GM23248 (cell line): ENCODE measurements at regions not wholly inside any gene's neighbourhood (a gene's known extent, or its start where the extent isn't known, plus 50 kb on each side); places are given as distances from the start of the nearest gene placed in this dataset.

Source experiments
- DNase-seq: peaks from one replicate; pipeline ENCODE4 v3.0.0-alpha.2; 2015
- H2AFZ ChIP-seq: fragments of 200-600 bp; sonication (generic); 2 replicates; pipeline ENCODE4 v1.6.1; 2016; ENCODE audit warnings: antibody characterized with exemption
- H3F3A ChIP-seq: fragments of 200-600 bp; sonication (generic); 2 replicates; pipeline ENCODE4 v1.6.1; 2016; ENCODE audit warnings: mild to moderate bottlenecking, antibody characterized with exemption, mixed run types; ENCODE audit not compliant: insufficient read depth
- H3K27ac ChIP-seq: fragments of 200-600 bp; sonication (generic); 2 replicates; pipeline ENCODE4 v1.5.1; 2016; ENCODE audit warnings: mild to moderate bottlenecking
- H3K27me3 ChIP-seq: fragments of 200-600 bp; sonication (generic); replicated peaks from 2 replicates; pipeline ENCODE4 v1.6.1; 2016; ENCODE audit warnings: mild to moderate bottlenecking; ENCODE audit not compliant: insufficient read depth
- H3K36me3 ChIP-seq: fragments of 200-600 bp; sonication (generic); 2 replicates; pipeline ENCODE4 v1.6.1; 2016; ENCODE audit warnings: low read depth, mild to moderate bottlenecking
- H3K4me1 ChIP-seq: fragments of 200-600 bp; sonication (generic); 2 replicates; pipeline ENCODE4 v1.6.1; 2016; ENCODE audit warnings: mild to moderate bottlenecking; ENCODE audit not compliant: insufficient read depth
- H3K4me2 ChIP-seq: fragments of 200-600 bp; sonication (generic); one replicate; pipeline ENCODE4 v1.6.1; 2016; ENCODE audit warnings: mild to moderate bottlenecking; ENCODE audit not compliant: unreplicated experiment
- H3K4me3 ChIP-seq: fragments of 200-600 bp; sonication (generic); 2 replicates; pipeline ENCODE4 v1.5.1; 2016; ENCODE audit warnings: mild to moderate bottlenecking
- H3K79me2 ChIP-seq: fragments of 200-600 bp; sonication (generic); 2 replicates; pipeline ENCODE4 v1.6.1; 2016; ENCODE audit warnings: mild to moderate bottlenecking; ENCODE audit not compliant: insufficient read depth
- H3K9ac ChIP-seq: fragments of 200-600 bp; sonication (generic); 2 replicates; pipeline ENCODE4 v1.6.1; 2016; ENCODE audit warnings: mild to moderate bottlenecking
- H3K9me2 ChIP-seq: fragments of 200-600 bp; sonication (generic); 2 replicates; pipeline ENCODE4 v1.6.1; 2016; ENCODE audit warnings: mixed run types, mild to moderate bottlenecking, moderate library complexity; ENCODE audit not compliant: insufficient read depth
- H3K9me3 ChIP-seq: fragments of 200-600 bp; sonication (generic); one replicate; pipeline ENCODE4 v1.6.1; 2017; ENCODE audit warnings: low read depth
- H4K20me1 ChIP-seq: fragments of 200-600 bp; sonication (generic); 2 replicates; pipeline ENCODE4 v1.6.0; 2016; ENCODE audit not compliant: insufficient read depth
- EZH2 ChIP-seq: fragments of 200-600 bp; sonication (generic); IDR thresholded peaks from 2 replicates; pipeline ENCODE4 v1.6.1; 2018; ENCODE audit warnings: antibody characterized with exemption, mild to moderate bottlenecking; ENCODE audit not compliant: insufficient read depth, poor library complexity, severe bottlenecking
- EZH2phosphoT487 ChIP-seq: fragments of 200-600 bp; sonication (generic); IDR thresholded peaks from 2 replicates; pipeline ENCODE4 v1.6.1; 2018; ENCODE audit warnings: antibody characterized with exemption, moderate library complexity, mild to moderate bottlenecking, low read depth; ENCODE audit not compliant: insufficient read depth
- WGBS, 2 experiments: methylation state at CpG; one replicate each; pipeline ENCODE4 v1.1.6; 2015 to 2017; ENCODE audit warnings: low lambda C conversion rate in 2 of 2, low coverage in 1 of 2; ENCODE audit errors: missing lambda C conversion rate in 2 of 2; 5-methylcytosine and 5-hydroxymethylcytosine counted together
- in situ Hi-C: fragments of 300-500 bp; cut with MboI; formaldehyde crosslinking; loops from 2 replicates; pipeline ENCODE4 v1.15.0; 2020

DNA sequence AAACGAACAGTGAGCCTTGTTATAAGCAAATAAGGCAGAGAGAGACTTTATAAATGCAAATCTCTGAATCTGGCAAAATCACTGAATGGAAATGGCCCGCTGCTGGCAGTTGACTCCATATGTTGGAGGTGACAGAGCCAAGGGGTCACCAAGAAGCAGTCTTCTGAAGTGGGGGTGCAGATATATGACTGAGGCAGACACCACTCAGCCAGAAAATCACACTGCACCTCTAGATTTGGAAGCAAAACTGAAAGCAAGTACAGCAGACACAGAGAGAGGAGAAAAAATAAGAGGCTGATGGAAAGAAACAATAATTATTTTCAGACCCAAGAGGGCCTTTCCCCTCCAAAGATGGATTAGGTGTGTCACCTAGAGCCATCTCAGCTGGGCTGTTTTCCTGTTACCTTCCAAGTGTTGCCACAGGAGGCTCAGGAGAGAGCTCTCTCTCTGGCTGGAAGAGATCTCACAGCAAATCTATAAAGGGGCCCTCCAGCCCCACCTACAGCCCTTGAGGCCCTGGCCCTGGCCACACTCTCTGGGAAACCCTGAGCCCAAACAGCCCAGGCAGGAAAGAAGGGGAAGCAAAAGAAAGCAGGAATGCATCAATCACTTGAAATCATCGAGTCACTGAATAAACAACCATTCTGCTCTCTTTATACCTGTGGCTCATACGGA lies 585.1 kb upstream of the PSMD7 start:
- in situ Hi-C loops, result no loop called here
- Histone ChIP-seq H3F3A (no peaks in the 10 kb centered on the region), H3K36me3 (no peaks in the 10 kb centered on the region), H3K27me3 (no peaks in the 10 kb centered on the region), H3K9me3 (no peaks in the 10 kb centered on the region), H3K9ac (no peak overlapping the region), H3K9me2 (no peaks in the 10 kb centered on the region), H4K20me1 (no peaks in the 10 kb centered on the region), H3K4me3 (no peak overlapping the region), H3K4me2 (no peak overlapping the region), H3K27ac (no peak overlapping the region), H3K79me2 (no peaks in the 10 kb centered on the region), H3K4me1 (no peaks in the 10 kb centered on the region), H2AFZ (no peak overlapping the region)
- WGBS, 2 experiments, result 30 to 40% methylated on average over 4 of the region's 4 CpGs
- TF ChIP-seq EZH2, result no peak
- TF ChIP-seq EZH2phosphoT487, result no peak
- no peak for DNase-seq

DNA sequence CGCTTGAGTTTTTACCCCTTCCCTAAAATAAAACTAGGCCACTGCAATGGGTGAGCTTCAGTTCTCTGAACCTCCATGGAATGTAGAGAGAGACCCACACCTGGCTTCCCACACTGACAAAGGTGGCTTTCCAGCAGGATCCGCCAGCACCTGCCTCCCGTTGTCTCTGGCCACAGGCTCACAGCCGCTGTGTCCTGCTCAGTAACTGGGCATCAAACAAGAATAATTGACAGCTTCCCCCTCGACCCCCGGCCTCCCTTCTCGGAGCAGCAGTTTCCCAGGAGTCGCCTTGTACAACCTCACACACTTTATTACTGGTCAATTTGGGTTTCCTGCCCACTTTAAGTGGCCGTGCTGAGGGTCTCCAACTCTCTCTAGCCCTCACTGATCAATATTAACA lies 586.1 kb upstream of the PSMD7 start:
- TF ChIP-seq EZH2 (no peak), EZH2phosphoT487 (no peak)
- H3K79me2 ChIP-seq, result no peaks in the 10 kb centered on the region
- H2AFZ ChIP-seq, result no peak overlapping the region
- no peaks in the 10 kb centered on the region for H3K4me1 ChIP-seq
- 47 to 52% methylated on average over 9 of the region's 9 CpGs for WGBS, 2 experiments
- no peaks in the 10 kb centered on the region for H4K20me1 ChIP-seq
- H3K4me2 ChIP-seq, result no peak overlapping the region
- no peaks in the 10 kb centered on the region for H3K9me3 ChIP-seq
- in situ Hi-C loops, result no loop called here
- no peaks in the 10 kb centered on the region for H3K9me2 ChIP-seq
- H3K36me3 ChIP-seq, result no peaks in the 10 kb centered on the region
- H3K4me3 ChIP-seq, result no peak overlapping the region
- no peaks in the 10 kb centered on the region for H3K27me3 ChIP-seq
- DNase-seq, result no peak
- H3F3A ChIP-seq, result no peaks in the 10 kb centered on the region
- no peak overlapping the region for H3K27ac ChIP-seq
- H3K9ac ChIP-seq, result no peak overlapping the region

GRCh38 chr16:73707863-73708262 lies 588.8 kb upstream of the PSMD7 start:
- Histone ChIP-seq H3K9ac (no peak overlapping the region), H3K79me2 (no peaks in the 10 kb centered on the region), H3K9me2 (no peaks in the 10 kb centered on the region), H3K36me3 (no peaks in the 10 kb centered on the region), H3K4me3 (no peak overlapping the region), H3F3A (no peaks in the 10 kb centered on the region), H4K20me1 (no peaks in the 10 kb centered on the region), H3K27ac (no peak overlapping the region), H2AFZ (no peak overlapping the region), H3K9me3 (no peaks in the 10 kb centered on the region), H3K4me1 (no peaks in the 10 kb centered on the region), H3K27me3 (no peaks in the 10 kb centered on the region), H3K4me2 (no peak overlapping the region)
- DNase-seq, result no peak
- WGBS, 2 experiments, result 51% methylated on average over 3 of the region's 3 CpGs
- in situ Hi-C loops, result no loop called here
- no peak for TF ChIP-seq EZH2
- TF ChIP-seq EZH2phosphoT487, result no peak

GRCh38 chr16:73703891-73704290 lies 592.7 kb upstream of the PSMD7 start:
- H2AFZ ChIP-seq, result no peak overlapping the region
- H3K4me2 ChIP-seq, result no peak overlapping the region
- no peaks in the 10 kb centered on the region for H3K9me2 ChIP-seq
- TF ChIP-seq EZH2 (no peak), EZH2phosphoT487 (no peak)
- no peaks in the 10 kb centered on the region for H3F3A ChIP-seq
- 0 out of 2 replicates have a peak, but pooled peaks cover 4% of the 10 kb centered on the region for H3K27me3 ChIP-seq
- in situ Hi-C loops, result no loop called here
- no peaks in the 10 kb centered on the region for H4K20me1 ChIP-seq
- no peaks in the 10 kb centered on the region for H3K36me3 ChIP-seq
- no peaks in the 10 kb centered on the region for H3K79me2 ChIP-seq
- H3K4me1 ChIP-seq, result no peaks in the 10 kb centered on the region
- WGBS, 2 experiments, result 38 to 42% methylated on average over 6 of the region's 6 CpGs
- no peak overlapping the region for H3K27ac ChIP-seq
- DNase-seq, result no peak
- H3K4me3 ChIP-seq, result no peak overlapping the region
- H3K9ac ChIP-seq, result no peak overlapping the region
- H3K9me3 ChIP-seq, result no peaks in the 10 kb centered on the region

- H3K9me3 ChIP-seq, result no peaks in the 10 kb centered on the region
- no peak overlapping the region for H3K4me2 ChIP-seq
- 0 out of 2 replicates have a peak, but pooled peaks cover 4% of the 10 kb centered on the region for H3K27me3 ChIP-seq
- H3K36me3 ChIP-seq, result no peaks in the 10 kb centered on the region
- no peak for DNase-seq
- H3K27ac ChIP-seq, result no peak overlapping the region
- H2AFZ ChIP-seq, result no peak overlapping the region
- TF ChIP-seq EZH2 (no peak), EZH2phosphoT487 (no peak)
- H3F3A ChIP-seq, result no peaks in the 10 kb centered on the region
- no peaks in the 10 kb centered on the region for H4K20me1 ChIP-seq
- no peaks in the 10 kb centered on the region for H3K79me2 ChIP-seq
- no peak overlapping the region for H3K9ac ChIP-seq
- no peaks in the 10 kb centered on the region for H3K9me2 ChIP-seq
- in situ Hi-C loops, result no loop called here
- no peak overlapping the region for H3K4me3 ChIP-seq
- no peaks in the 10 kb centered on the region for H3K4me1 ChIP-seq
Observed at GRCh38 chr16:73697336-73697735, 599.3 kb upstream of the PSMD7 start.
